GM10266 (cell line): ENCODE measurements at regions not wholly inside any gene's neighbourhood (a gene's known extent, or its start where the extent isn't known, plus 50 kb on each side); places are given as distances from the start of the nearest gene placed in this dataset.

Experiments
- DNase-seq: peaks from one replicate; pipeline ENCODE4 v3.0.0; 2012; ENCODE audit errors: extremely low spot score
- TF ChIP-seq, protein P1 (sequence below): IDR thresholded peaks from 2 replicates; pipeline ENCODE4 v1.5.1; 2012; ENCODE audit warnings: mild to moderate bottlenecking, low read depth; ENCODE audit not compliant: control insufficient read depth, insufficient read depth; ENCODE audit errors: missing control alignments

DNA sequence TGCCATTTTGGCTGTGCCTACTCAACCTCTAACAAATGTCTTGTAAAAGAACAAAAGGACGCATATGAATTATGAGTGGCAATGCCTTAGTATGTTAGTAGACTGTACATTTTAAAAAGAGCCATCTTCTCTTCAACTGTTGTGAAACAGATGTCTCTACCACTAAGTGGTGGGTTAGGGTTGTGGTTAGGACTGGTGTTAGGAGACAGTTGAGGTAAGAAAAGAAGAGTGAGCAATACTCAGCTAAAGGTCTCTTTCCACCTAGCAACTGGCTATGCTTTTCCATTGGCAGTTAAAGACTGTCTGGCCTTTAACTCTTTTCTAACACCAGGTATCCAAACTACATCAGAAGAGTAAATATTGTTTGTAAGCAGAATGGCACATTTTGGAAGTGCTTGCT lies 221.7 kb upstream of the TBC1D5 start:
- no peak for DNase-seq
- TF ChIP-seq, protein P1, sequence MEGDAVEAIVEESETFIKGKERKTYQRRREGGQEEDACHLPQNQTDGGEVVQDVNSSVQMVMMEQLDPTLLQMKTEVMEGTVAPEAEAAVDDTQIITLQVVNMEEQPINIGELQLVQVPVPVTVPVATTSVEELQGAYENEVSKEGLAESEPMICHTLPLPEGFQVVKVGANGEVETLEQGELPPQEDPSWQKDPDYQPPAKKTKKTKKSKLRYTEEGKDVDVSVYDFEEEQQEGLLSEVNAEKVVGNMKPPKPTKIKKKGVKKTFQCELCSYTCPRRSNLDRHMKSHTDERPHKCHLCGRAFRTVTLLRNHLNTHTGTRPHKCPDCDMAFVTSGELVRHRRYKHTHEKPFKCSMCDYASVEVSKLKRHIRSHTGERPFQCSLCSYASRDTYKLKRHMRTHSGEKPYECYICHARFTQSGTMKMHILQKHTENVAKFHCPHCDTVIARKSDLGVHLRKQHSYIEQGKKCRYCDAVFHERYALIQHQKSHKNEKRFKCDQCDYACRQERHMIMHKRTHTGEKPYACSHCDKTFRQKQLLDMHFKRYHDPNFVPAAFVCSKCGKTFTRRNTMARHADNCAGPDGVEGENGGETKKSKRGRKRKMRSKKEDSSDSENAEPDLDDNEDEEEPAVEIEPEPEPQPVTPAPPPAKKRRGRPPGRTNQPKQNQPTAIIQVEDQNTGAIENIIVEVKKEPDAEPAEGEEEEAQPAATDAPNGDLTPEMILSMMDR: no peak

DNA sequence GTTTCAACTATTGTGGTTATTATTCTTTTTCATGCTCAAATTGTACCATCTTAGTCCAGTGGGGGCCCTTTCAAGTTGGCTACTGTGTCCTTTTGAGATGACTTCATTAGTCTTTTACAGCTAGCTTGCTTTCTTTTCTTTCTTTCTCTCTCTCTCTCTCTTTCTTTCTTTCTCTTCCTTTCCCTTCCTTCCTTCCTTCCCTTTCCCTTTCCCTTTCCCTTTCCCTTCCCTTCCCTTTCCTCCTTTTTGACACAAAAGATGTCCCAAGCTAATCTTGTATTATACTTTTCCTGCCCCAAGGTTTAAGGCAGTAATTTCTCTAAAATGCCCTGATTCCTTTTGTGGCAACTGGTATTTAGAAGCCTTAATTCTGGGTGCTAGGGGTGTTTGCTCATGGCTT lies 213.0 kb upstream of the TBC1D5 start:
- no peak for DNase-seq
- TF ChIP-seq, protein P1: no peak

DNA sequence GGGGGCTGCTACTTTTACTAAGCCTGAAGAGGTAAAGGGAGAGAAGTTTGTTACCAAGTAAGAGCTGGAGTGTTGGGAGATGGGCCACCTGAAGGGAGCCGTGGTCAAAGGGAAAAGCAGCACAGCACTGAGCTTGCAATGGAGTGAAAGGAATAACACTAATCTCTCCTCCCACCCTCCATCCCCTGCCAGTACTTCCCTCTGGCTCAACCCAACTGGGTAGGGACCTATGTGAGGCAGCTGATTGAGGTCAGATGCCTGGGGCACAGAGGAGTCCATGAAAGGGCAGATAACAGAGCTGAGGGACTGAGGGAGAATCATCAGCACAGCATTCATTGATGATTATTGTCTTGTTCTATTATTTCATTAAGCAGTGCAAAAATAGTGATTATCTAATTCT lies 212.4 kb upstream of the TBC1D5 start:
- TF ChIP-seq, protein P1: no peak
- DNase-seq: no peak

DNA sequence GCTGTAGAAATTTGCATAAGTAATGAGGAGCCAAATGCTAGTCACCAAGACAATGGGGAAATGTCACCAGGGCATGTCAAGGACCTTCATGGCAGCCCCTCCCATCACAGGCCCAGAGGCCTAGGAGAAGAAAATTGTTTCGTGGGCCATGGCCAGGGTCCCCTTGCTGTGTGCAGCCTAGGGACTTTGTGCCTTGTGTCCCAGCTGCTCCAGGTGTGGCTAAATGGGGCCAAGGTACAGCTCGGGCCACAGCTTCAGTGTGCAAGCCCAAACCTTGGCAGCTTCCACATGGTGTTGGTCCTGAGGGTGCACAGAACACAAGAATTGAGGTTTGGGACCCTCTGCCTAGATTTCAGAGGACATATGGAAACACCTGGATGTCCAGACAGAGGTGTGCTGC lies 208.8 kb upstream of the TBC1D5 start:
- TF ChIP-seq, protein P1: no peak
- DNase-seq: no peak

DNA sequence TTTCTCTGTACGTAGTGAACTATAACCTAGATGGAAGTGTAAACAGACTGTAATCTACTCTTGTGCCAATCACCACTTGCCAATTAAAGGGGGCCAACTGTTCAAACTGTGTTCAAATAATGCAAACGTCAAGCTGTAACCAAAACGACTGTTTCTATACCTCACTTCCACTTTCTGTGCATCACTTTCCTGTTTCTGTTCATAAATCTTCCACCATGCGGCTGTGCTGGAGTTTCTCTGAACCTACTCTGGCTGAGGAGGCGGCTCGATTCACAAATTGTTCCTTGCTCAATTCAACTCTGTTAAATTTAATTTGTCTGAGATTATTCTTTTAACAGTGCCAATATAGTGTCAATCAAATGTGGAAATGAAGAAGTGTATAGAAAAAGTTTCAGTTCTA lies 206.7 kb upstream of the TBC1D5 start:
- TF ChIP-seq, protein P1: no peak
- no peak for DNase-seq

DNA sequence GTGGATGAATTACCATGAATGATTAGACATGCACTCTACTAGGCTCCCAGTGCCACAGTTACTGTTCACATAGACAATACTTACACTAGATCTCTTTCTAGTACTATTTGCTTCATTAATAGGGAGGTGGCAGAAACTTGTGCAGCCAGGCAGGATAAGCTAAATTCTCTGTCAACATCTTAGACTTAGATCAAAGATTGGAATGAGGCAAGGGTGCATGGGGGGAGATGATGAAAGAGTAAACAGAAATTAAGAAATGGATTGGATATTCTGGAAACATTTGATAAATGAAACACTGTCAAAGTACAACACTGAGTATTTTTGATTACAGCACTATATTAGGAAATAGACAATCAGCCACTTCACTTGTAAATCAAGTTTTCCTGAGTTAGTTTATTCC lies 205.4 kb upstream of the TBC1D5 start:
- DNase-seq: no peak
- TF ChIP-seq, protein P1: no peak

DNA sequence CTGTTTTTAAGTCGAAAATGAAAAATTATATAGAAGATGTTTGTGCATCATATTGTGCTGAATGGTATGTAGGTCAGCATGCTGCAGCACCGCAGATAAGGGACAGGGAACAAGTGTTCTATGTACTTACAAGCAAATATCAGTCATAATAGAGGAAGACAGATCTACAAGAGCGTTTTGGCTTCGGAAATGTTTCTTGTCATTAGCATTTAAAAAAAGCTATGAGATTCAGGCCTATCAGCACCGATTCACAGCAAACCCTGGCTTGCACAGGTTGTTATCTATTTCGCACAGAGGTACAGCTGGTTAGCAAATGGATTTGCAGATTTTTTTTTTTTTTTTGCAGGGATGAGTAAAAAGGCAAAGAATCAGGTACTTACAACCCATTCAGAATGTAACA lies 204.2 kb upstream of the TBC1D5 start:
- TF ChIP-seq, protein P1: no peak
- DNase-seq: no peak
